Umbilical cord (tissue), 1 donor: ENCODE measurements at regions not wholly inside any gene's neighbourhood (a gene's known extent, or its start where the extent isn't known, plus 50 kb on each side); places are given as distances from the start of the nearest gene placed in this dataset.
"Not testable (repeated sequence)": the region's sequence is repeated elsewhere in the genome, so short reads cannot be mapped to it uniquely, and the experiment has no call there.

Source experiments
- DNase-seq: peaks from one replicate; pipeline ENCODE4 v3.0.0-alpha.2; 2015; ENCODE audit warnings: low spot score

DNA sequence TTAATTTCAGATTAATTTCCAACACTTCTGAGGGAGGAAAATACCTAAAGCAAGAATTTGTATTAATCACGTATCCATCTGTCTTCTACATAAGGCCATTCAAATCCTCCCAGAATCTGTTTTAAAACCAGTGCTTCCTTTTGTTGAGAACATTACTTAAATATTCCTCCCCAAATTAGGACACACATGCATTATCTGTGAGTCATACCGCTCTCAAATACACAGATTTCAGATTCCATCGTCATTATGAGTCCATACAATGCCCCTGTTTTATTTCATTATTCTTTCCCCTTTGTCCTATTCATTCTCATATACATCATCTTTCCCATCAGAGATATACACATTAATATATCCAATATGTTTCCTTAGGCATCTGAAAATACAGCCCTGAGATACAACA is 57.3 kb upstream of the PRSS12 start:
- DNase-seq = peak; percentile 58

- DNase-seq = peak; percentile 72
Observed at GRCh38 chr4:118417325-118417724, 64.5 kb upstream of the PRSS12 start.

GRCh38 chr4:118417800-118418199 is 65.0 kb upstream of the PRSS12 start:
- DNase-seq = not testable (repeated sequence)

DNA sequence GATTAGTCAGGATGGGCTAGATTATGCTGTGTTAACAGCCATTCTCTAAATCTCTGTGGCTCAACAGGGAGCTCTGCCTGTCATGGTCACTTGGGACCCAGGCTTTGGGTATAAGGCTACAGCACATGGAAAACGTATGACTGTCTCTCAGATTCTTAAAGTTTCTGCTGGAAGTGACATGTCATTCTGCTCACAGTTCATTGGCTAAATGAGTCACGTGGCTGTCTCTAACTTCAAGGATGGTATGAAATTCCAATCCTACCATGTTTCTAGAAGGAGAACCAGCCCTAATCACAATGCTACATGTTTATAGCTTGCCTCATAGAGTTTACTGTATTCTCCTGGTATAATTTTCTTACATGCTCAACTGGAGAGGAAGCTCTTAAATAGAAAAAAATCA is 65.6 kb upstream of the PRSS12 start:
- DNase-seq = not testable (repeated sequence)

GRCh38 chr4:118419626-118420025 is 66.8 kb upstream of the PRSS12 start:
- DNase-seq = not testable (repeated sequence)

DNA sequence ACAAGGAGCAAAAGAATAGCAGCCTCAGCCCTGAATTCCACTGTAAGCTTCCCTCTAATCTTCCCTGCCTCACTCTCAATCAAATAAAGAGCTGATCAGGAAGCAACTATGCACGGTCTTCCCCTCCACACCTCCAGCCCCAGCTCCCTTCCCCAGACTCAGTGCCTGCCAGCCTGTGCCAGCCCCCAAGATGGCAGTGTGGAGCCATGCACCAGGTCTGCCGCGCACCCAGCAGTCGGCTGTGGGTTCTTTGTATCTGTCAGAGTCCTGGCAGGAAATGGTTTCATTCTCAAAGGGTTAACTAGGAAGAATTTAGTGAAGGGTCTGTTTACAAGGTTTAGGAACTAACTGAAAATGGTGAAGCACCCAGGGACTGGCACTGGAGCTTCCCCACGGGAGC is 71.3 kb upstream of the PRSS12 start:
- peak; percentile 39 for DNase-seq

- DNase-seq = not testable (repeated sequence)
Observed at GRCh38 chr4:118428881-118429280, 76.1 kb upstream of the PRSS12 start.

- not testable (repeated sequence) for DNase-seq
Observed at GRCh38 chr4:118432359-118432758, 79.6 kb upstream of the PRSS12 start.

GRCh38 chr4:118433612-118434375 is 81.0 kb upstream of the PRSS12 start:
- DNase-seq = not testable (repeated sequence)

DNA sequence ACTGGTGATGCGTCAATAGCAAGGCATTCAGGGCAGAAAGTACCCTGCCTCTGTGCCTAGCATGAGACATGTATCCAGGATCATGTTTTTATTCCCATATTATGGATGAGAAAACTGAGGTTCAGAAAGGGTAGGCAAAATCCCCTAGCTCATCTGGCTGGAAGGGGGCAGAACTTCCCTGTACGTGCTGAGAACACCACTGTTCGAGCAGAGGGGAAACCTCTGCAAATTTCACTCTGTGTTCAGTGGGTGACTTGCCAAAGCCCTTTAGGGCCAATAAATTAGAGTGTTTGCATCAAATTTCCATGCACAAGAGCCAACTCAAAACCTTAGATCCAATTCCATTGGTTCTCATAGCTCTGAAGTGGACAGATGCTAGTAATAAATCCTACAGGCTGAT is 82.6 kb upstream of the PRSS12 start:
- DNase-seq = not testable (repeated sequence)

- DNase-seq = not testable (repeated sequence)
Observed at GRCh38 chr4:118442115-118442837, 89.5 kb upstream of the PRSS12 start.

- not testable (repeated sequence) for DNase-seq
Observed at GRCh38 chr4:118447397-118447796, 94.6 kb upstream of the PRSS12 start.

- peak; percentile 25 for DNase-seq
Observed at GRCh38 chr4:118454857-118455256, 102.1 kb upstream of the PRSS12 start.

DNA sequence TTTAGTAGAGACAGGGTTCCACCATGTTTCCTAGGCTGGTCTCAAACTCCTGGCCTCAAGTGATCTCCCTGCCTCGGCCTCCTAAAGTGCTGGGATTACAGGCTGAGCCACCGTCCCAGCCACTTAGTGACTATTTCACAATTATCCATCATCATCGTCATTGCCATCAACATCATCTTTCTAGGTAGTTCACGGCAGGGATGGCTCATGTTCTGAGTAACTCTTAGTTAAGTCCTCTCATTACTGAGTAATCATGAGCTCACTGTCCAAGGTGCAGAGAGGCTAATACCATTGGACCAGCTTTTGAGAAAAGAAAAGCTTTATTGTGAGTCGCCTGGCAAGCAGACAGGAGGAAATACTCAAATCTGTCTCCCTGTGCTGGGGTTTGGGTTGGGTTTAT is 108.6 kb upstream of the PRSS12 start:
- not testable (repeated sequence) for DNase-seq

GRCh38 chr4:118465831-118466230 is 113.0 kb upstream of the PRSS12 start:
- DNase-seq = not testable (repeated sequence)

GRCh38 chr4:118474001-118474626 is 121.3 kb upstream of the PRSS12 start:
- DNase-seq = peak; percentile 6

DNA sequence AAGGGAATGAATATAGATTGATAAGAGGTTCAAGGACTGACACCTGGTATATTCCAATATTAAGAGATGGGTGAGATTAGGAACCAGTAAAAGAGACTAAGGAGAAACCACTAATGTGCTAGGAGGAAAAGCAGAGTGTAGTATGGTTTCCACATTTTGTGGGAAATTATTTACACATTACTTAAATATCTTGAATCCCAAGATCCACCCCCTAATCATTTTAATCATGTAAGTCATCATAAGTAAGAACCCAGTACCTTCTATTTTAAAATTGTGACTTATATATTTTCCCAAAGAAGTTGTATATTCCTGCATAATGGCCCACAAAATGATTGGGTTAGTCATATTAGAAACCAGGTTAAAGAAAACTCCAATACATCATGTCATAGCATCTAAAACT is 122.0 kb upstream of the PRSS12 start:
- not testable (repeated sequence) for DNase-seq

DNA sequence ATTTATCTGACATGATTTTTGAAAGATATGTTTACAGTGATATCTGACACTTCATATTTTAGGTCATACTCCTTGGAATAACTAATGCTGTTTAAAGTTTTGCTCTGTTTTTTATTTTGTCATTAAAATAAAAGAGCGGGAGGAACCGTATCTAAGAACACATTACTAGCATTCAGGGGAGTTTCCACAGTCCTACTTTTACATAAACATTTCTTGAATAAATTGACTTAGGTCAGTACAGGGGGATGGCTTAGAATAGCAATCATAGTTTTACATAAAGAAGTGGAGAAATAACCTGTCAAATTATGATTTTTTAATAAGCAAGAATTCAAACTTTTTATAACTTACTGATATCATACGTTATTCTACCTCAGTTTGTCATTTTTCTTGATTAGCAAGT is 123.1 kb upstream of the PRSS12 start:
- DNase-seq = not testable (repeated sequence)

DNA sequence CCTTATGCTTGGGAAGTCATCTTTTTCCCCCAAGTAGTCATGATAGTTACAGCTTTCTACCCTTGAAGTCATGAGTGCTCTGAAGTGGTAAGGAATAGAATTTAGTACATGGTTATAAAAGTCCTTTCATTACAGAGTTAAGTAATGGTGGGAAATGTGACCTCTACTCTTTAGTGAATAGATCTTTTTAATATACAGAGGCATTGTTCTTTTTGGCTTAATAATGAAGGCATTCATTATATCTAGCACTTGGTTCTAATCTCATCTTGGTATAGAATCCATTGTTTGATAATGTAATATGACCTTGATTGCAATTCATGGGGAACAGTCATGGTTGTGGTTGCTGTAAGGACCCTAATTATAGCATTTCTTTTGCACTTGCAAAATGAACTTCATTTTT is 125.0 kb upstream of the PRSS12 start:
- not testable (repeated sequence) for DNase-seq

GRCh38 chr4:118485801-118486314 is 133.1 kb upstream of the PRSS12 start:
- not testable (repeated sequence) for DNase-seq

DNA sequence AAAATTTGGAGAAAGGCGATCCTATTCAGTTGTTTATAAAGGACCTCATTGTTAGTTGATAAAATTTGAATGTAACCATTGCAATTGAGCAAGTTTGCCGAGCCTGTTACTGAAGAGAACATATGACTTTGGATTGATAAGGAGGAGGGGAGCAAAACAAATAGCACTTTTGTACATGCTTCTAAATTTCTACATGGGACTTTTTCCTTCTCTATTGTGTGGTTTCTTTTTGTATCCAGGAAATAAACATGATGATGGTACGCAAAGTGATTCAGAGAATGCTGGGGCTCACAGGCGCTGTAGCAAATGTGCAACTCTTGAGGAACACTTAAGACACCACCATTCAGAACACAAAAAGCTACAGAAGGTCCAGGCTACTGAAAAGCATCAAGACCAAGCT is 140.2 kb upstream of the PRSS12 start:
- DNase-seq = not testable (repeated sequence)

DNA sequence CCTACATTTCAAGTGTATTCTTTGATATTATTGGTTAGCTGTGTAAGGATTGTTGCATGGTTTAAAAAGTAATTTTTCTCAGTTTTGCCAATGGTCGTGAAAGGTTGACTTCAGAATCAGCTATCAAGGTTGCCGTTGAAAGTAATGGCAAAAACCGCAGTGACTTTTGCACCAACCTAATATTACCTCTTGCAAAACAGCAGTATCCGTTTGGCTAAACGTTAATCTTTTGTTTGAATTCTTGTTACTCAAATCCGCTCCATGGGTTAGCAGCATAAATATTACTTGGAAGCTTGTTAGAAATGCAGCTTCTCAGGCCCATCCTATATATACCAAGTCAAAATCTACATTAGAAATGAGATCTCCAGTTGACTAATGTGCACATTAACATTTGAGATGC is 141.6 kb upstream of the PRSS12 start:
- not testable (repeated sequence) for DNase-seq
